Thoracic aorta (tissue), 2 donors: ENCODE measurements at regions not wholly inside any gene's neighbourhood (a gene's known extent, or its start where the extent isn't known, plus 50 kb on each side); places are given as distances from the start of the nearest gene placed in this dataset.

ENCODE experiments used
- ATAC-seq: fragments of 150-250 bp; one replicate; pipeline ENCODE4 v1.8.0; 2017; ENCODE audit warnings: low read depth; ENCODE audit not compliant: insufficient number of reproducible peaks, low FRiP score
- DNase-seq: peaks from one replicate; pipeline ENCODE4 v3.0.0-alpha.2; 2020; ENCODE audit warnings: low spot score
- H3K27ac ChIP-seq, 2 donors: fragments of 200-600 bp; sonication (generic); 1 replicate in 1 of 2; 2 replicates in 1 of 2; pipeline ENCODE4 v1.5.1; 2016; ENCODE audit warnings: mild to moderate bottlenecking in 2 of 2, moderate library complexity in 2 of 2
- H3K27me3 ChIP-seq: fragments of 200-600 bp; sonication (generic); replicated peaks from 2 replicates; pipeline ENCODE4 v1.6.0; 2016; ENCODE audit warnings: mild to moderate bottlenecking; ENCODE audit not compliant: insufficient read depth
- H3K36me3 ChIP-seq: fragments of 200-600 bp; sonication (generic); one replicate; pipeline ENCODE4 v1.5.1; 2016
- H3K4me1 ChIP-seq, 2 donors: fragments of 200-600 bp; sonication (generic); 1 replicate in 1 of 2; 2 replicates in 1 of 2; pipeline versions ENCODE4 v1.5.1 to v1.6.0; 2016; ENCODE audit warnings: low read depth in 2 of 2, mild to moderate bottlenecking in 1 of 2; ENCODE audit not compliant: control insufficient read depth in 1 of 2
- H3K4me3 ChIP-seq: fragments of 200-600 bp; sonication (generic); 2 replicates; pipeline ENCODE4 v1.5.1; 2016; ENCODE audit warnings: mild to moderate bottlenecking
- H3K9me3 ChIP-seq: fragments of 200-600 bp; sonication (generic); 2 replicates; pipeline ENCODE4 v1.5.1; 2016
- CTCF ChIP-seq: fragments of 200-600 bp; sonication (generic); IDR thresholded peaks from one replicate; pipeline ENCODE4 v1.5.1; 2019; ENCODE audit warnings: antibody characterized with exemption

- Histone ChIP-seq H3K4me3 (no peak overlapping the region), H3K27ac (no peak overlapping the region), H3K4me1 (peaks cover 3 to 8% of the 10 kb centered on the region in 2 donors), H3K27me3 (no peaks in the 10 kb centered on the region), H3K36me3 (no peaks in the 10 kb centered on the region), H3K9me3 (no peaks in the 10 kb centered on the region)
- DNase-seq (no peak), ATAC-seq (no peak)
- TF ChIP-seq CTCF: no peak
These were observed 102.8 kb downstream of the ARRDC4 start for GRCh38 chr15:98063315-98063714.

GRCh38 chr15:98063871-98064270, 103.4 kb downstream of the ARRDC4 start:
- no peak overlapping the region for H3K27ac ChIP-seq
- DNase-seq: no peak
- H3K36me3 ChIP-seq: no peaks in the 10 kb centered on the region
- H3K9me3 ChIP-seq: no peaks in the 10 kb centered on the region
- peaks cover 3 to 8% of the 10 kb centered on the region in 2 donors for H3K4me1 ChIP-seq
- TF ChIP-seq CTCF: no peak
- no peak for ATAC-seq
- no peak overlapping the region for H3K4me3 ChIP-seq
- no peaks in the 10 kb centered on the region for H3K27me3 ChIP-seq

- no peak for TF ChIP-seq CTCF
- Histone ChIP-seq H3K4me1 (peaks cover 3 to 8% of the 10 kb centered on the region in 2 donors), H3K27ac (no peak overlapping the region), H3K36me3 (no peaks in the 10 kb centered on the region), H3K4me3 (no peak overlapping the region), H3K9me3 (no peaks in the 10 kb centered on the region), H3K27me3 (no peaks in the 10 kb centered on the region)
- no peak for DNase-seq
- ATAC-seq: no peak
These were observed 106.8 kb downstream of the ARRDC4 start for GRCh38 chr15:98067339-98067738.

- no peaks in the 10 kb centered on the region for H3K27me3 ChIP-seq
- ATAC-seq (no peak), DNase-seq (no peak)
- H3K36me3 ChIP-seq: no peaks in the 10 kb centered on the region
- TF ChIP-seq CTCF: no peak
- no peak overlapping the region for H3K27ac ChIP-seq
- H3K9me3 ChIP-seq: no peaks in the 10 kb centered on the region
- peaks cover 0 to 3% of the 10 kb centered on the region in 2 donors for H3K4me1 ChIP-seq
- no peak overlapping the region for H3K4me3 ChIP-seq
These were observed 108.8 kb downstream of the ARRDC4 start for GRCh38 chr15:98069256-98069655.

- DNase-seq: no peak
- Histone ChIP-seq H3K36me3 (no peaks in the 10 kb centered on the region), H3K9me3 (no peaks in the 10 kb centered on the region), H3K4me1 (peaks cover 0 to 3% of the 10 kb centered on the region in 2 donors), H3K27me3 (no peaks in the 10 kb centered on the region), H3K4me3 (no peak overlapping the region), H3K27ac (no peak overlapping the region)
- no peak for ATAC-seq
- TF ChIP-seq CTCF: no peak
These were observed 109.6 kb downstream of the ARRDC4 start for GRCh38 chr15:98070137-98070536.
